Thoracic aorta (tissue), 2 donors: ENCODE measurements at regions not wholly inside any gene's neighbourhood (a gene's known extent, or its start where the extent isn't known, plus 50 kb on each side); places are given as distances from the start of the nearest gene placed in this dataset.

Experiments
- ATAC-seq: fragments of 150-250 bp; one replicate; pipeline ENCODE4 v1.8.0; 2017; ENCODE audit warnings: low read depth; ENCODE audit not compliant: insufficient number of reproducible peaks, low FRiP score
- DNase-seq: peaks from one replicate; pipeline ENCODE4 v3.0.0-alpha.2; 2020; ENCODE audit warnings: low spot score
- H3K27ac ChIP-seq, 2 donors: fragments of 200-600 bp; sonication (generic); 1 replicate in 1 of 2; 2 replicates in 1 of 2; pipeline ENCODE4 v1.5.1; 2016; ENCODE audit warnings: mild to moderate bottlenecking in 2 of 2, moderate library complexity in 2 of 2
- H3K27me3 ChIP-seq: fragments of 200-600 bp; sonication (generic); replicated peaks from 2 replicates; pipeline ENCODE4 v1.6.0; 2016; ENCODE audit warnings: mild to moderate bottlenecking; ENCODE audit not compliant: insufficient read depth
- H3K36me3 ChIP-seq: fragments of 200-600 bp; sonication (generic); one replicate; pipeline ENCODE4 v1.5.1; 2016
- H3K4me1 ChIP-seq, 2 donors: fragments of 200-600 bp; sonication (generic); 1 replicate in 1 of 2; 2 replicates in 1 of 2; pipeline versions ENCODE4 v1.5.1 to v1.6.0; 2016; ENCODE audit warnings: low read depth in 2 of 2, mild to moderate bottlenecking in 1 of 2; ENCODE audit not compliant: control insufficient read depth in 1 of 2
- H3K4me3 ChIP-seq: fragments of 200-600 bp; sonication (generic); 2 replicates; pipeline ENCODE4 v1.5.1; 2016; ENCODE audit warnings: mild to moderate bottlenecking
- H3K9me3 ChIP-seq: fragments of 200-600 bp; sonication (generic); 2 replicates; pipeline ENCODE4 v1.5.1; 2016
- CTCF ChIP-seq: fragments of 200-600 bp; sonication (generic); IDR thresholded peaks from one replicate; pipeline ENCODE4 v1.5.1; 2019; ENCODE audit warnings: antibody characterized with exemption

DNA sequence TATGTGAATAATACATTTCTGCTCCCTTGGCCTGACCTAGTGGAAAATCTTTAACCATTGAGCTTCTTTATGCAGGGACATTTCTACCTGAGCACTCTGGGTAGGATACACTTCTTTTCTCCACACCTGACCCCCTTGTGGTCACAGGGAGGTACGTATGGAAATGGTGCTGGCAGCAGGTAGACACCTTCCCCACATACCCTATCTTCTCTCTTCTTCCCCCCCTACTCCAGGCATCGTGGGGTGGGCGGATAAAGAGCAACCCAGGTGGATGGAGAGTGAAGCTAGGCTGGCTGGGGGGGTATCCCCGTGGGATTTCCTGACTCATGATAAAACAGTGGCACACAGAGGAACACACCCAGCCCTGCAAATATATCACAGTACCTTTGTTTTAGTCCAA, 312.1 kb downstream of the ARRDC4 start:
- Histone ChIP-seq H3K36me3 (no peaks in the 10 kb centered on the region), H3K27ac (no peak overlapping the region), H3K27me3 (no peaks in the 10 kb centered on the region), H3K9me3 (no peaks in the 10 kb centered on the region), H3K4me1 (no peaks in the 10 kb centered on the region), H3K4me3 (no peak overlapping the region)
- no peak for ATAC-seq
- no peak for TF ChIP-seq CTCF
- DNase-seq, result no peak

- Histone ChIP-seq H3K27ac (no peak overlapping the region), H3K9me3 (no peaks in the 10 kb centered on the region), H3K4me3 (no peak overlapping the region), H3K27me3 (no peaks in the 10 kb centered on the region), H3K4me1 (no peaks in the 10 kb centered on the region), H3K36me3 (no peaks in the 10 kb centered on the region)
- DNase-seq (no peak), ATAC-seq (no peak)
- no peak for TF ChIP-seq CTCF
Observed at GRCh38 chr15:98276018-98276417, 315.5 kb downstream of the ARRDC4 start.

DNA sequence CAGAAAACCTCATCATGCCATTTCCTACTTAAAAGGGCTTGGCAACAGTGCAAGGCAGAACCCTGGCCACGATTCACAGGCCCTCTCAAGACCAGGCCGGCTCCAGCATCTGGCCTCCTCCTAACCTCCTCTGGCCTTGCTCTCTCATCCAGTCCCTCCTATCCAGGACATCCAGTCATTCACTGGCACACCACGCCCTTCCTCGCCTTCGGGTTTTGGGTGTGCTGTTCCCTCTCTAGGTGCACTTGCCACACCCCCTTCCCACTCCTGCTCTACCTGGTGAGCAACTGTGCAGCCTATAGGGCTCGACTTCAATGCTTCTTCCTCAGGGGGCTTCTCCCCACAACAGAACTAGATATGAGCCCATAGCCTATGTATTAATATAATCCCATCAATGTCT, 317.1 kb downstream of the ARRDC4 start:
- Histone ChIP-seq H3K36me3 (no peaks in the 10 kb centered on the region), H3K27ac (no peak overlapping the region), H3K9me3 (no peaks in the 10 kb centered on the region), H3K27me3 (no peaks in the 10 kb centered on the region), H3K4me1 (no peaks in the 10 kb centered on the region), H3K4me3 (no peak overlapping the region)
- no peak for TF ChIP-seq CTCF
- DNase-seq (no peak), ATAC-seq (no peak)

- no peak overlapping the region for H3K4me3 ChIP-seq
- DNase-seq, result no peak
- no peak for ATAC-seq
- no peaks in the 10 kb centered on the region for H3K9me3 ChIP-seq
- no peaks in the 10 kb centered on the region for H3K4me1 ChIP-seq
- H3K27ac ChIP-seq, result no peak overlapping the region
- TF ChIP-seq CTCF, result no peak
- H3K36me3 ChIP-seq, result no peaks in the 10 kb centered on the region
- no peaks in the 10 kb centered on the region for H3K27me3 ChIP-seq
Observed at GRCh38 chr15:98280284-98280975, 319.9 kb downstream of the ARRDC4 start.

DNA sequence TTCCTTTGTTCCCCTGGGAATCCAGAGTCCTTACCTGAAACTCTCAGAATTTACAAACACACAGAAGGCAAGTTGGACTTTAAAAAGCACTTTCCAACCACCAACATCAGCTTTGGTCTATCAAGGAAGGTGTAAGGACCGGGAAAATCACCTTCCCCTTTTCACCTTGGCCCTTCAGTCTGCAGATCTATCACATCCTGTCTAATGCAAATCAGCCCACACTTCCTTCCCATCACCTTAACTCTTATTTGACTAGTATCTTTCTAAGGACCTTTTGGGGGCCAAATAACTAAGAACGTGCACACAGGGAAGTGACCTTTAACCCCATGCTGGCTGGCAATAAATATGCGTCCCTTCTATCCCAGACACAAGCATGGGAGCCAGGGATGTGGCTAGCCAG, 320.6 kb downstream of the ARRDC4 start:
- DNase-seq (no peak), ATAC-seq (no peak)
- TF ChIP-seq CTCF, result no peak
- no peak overlapping the region for H3K27ac ChIP-seq
- H3K4me3 ChIP-seq, result no peak overlapping the region
- no peaks in the 10 kb centered on the region for H3K27me3 ChIP-seq
- no peaks in the 10 kb centered on the region for H3K36me3 ChIP-seq
- H3K4me1 ChIP-seq, result no peaks in the 10 kb centered on the region
- H3K9me3 ChIP-seq, result no peaks in the 10 kb centered on the region
